ENCODE measurements at regions not wholly inside any gene's neighbourhood (a gene's known extent, or its start where the extent isn't known, plus 50 kb on each side); places are given as distances from the start of the nearest gene placed in this dataset.

DNA sequence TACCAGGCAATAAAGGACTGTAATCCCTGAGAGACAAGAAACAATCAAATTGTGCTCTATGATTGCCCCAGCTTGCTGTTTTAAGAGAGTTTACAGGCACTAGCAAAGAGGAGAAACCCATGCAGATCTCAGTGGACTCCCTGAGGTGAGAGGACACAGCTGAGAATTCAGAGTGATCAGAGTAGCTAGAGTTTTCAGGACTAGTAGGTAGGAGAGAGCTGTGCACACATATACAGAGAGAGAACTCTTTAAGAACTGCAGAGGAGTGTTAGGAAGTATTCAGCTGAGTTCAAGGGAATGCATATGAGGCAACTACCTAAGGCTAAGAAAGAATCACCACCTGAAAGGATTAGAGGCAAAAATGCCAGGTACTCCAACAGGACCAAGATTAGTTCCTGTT, 904.8 kb downstream of the CDH8 start:
- TF ChIP-seq GATA2 (IDR thresholded peaks at IDR 0.05; ENCODE audit: low read depth, low read length) (no peak), GATA3 (IDR thresholded peaks at IDR 0.05; ENCODE audit: low read depth, low read length) (no peak)

Data from SH-SY5Y (cell line).